ENCODE measurements at regions not wholly inside any gene's neighbourhood (a gene's known extent, or its start where the extent isn't known, plus 50 kb on each side); places are given as distances from the start of the nearest gene placed in this dataset.

GRCh38 chr3:43219616-43220015 lies 66.7 kb upstream of the SNRK start:
- Histone ChIP-seq H3K36me3 (no peaks in the 10 kb centered on the region), H4K20me1 (no peaks in the 10 kb centered on the region), H3K9ac (no peak overlapping the region), H3K27ac (no peak overlapping the region), H3K4me2 (no peak overlapping the region), H3K27me3 (no peaks in the 10 kb centered on the region), H3K4me1 (no peaks in the 10 kb centered on the region), H3K4me3 (no peak overlapping the region), H3K9me3 (replicated peaks in 1 of 11) (peaks cover 0 to 9% (median 0%) of the 10 kb centered on the region in 11 experiments; a peak in 1 of 22 replicates)
- TF ChIP-seq Cebpa-rat (IDR thresholded peaks at IDR 0.05), result no peak

GRCh38 chr3:43218921-43219320 lies 67.4 kb upstream of the SNRK start:
- TF ChIP-seq Cebpa-rat (IDR thresholded peaks at IDR 0.05), result no peak
- H3K4me3 ChIP-seq, result no peak overlapping the region

GRCh38 chr3:43218156-43218555 lies 68.2 kb upstream of the SNRK start:
- no peak for TF ChIP-seq Cebpa-rat (IDR thresholded peaks at IDR 0.05)
- Histone ChIP-seq H3K4me2 (no peak overlapping the region), H4K20me1 (no peaks in the 10 kb centered on the region), H3K9ac (no peak overlapping the region), H3K4me3 (no peak overlapping the region), H3K27ac (no peak overlapping the region), H3K36me3 (no peaks in the 10 kb centered on the region), H3K4me1 (no peaks in the 10 kb centered on the region), H3K27me3 (no peaks in the 10 kb centered on the region), H3K9me3 (replicated peaks in 1 of 11) (peaks cover 0 to 6% (median 0%) of the 10 kb centered on the region in 11 experiments; a peak in 1 of 22 replicates)

More at GRCh38 chr3:43218921-43219320, 67.4 kb upstream of the SNRK start:
- Histone ChIP-seq H3K4me1 (no peaks in the 10 kb centered on the region), H3K9ac (no peak overlapping the region), H3K36me3 (no peaks in the 10 kb centered on the region), H3K27ac (no peak overlapping the region), H3K27me3 (no peaks in the 10 kb centered on the region), H3K9me3 (replicated peaks in 1 of 11) (peaks cover 0 to 9% (median 0%) of the 10 kb centered on the region in 11 experiments; a peak in 1 of 22 replicates), H3K4me2 (no peak overlapping the region), H4K20me1 (no peaks in the 10 kb centered on the region)

GRCh38 chr3:43217633-43218032 lies 68.7 kb upstream of the SNRK start:
- Histone ChIP-seq H4K20me1 (no peaks in the 10 kb centered on the region), H3K4me2 (no peak overlapping the region), H3K27me3 (no peaks in the 10 kb centered on the region), H3K36me3 (no peaks in the 10 kb centered on the region), H3K9me3 (replicated peaks in 1 of 11) (peaks cover 0 to under 1% (median 0%) of the 10 kb centered on the region in 11 experiments; a peak in 1 of 22 replicates), H3K4me1 (no peaks in the 10 kb centered on the region), H3K4me3 (no peak overlapping the region), H3K27ac (no peak overlapping the region), H3K9ac (no peak overlapping the region)
- no peak for TF ChIP-seq Cebpa-rat (IDR thresholded peaks at IDR 0.05)

GRCh38 chr3:43217206-43217605 lies 69.1 kb upstream of the SNRK start:
- H4K20me1 ChIP-seq, result no peaks in the 10 kb centered on the region
- no peak overlapping the region for H3K4me3 ChIP-seq
- no peak for TF ChIP-seq Cebpa-rat (IDR thresholded peaks at IDR 0.05)
- H3K36me3 ChIP-seq, result no peaks in the 10 kb centered on the region
- H3K4me2 ChIP-seq, result no peak overlapping the region
- no peak overlapping the region for H3K9ac ChIP-seq
- no peaks in the 10 kb centered on the region for H3K9me3 ChIP-seq (replicated peaks in 1 of 11)
- H3K27ac ChIP-seq, result no peak overlapping the region
- H3K27me3 ChIP-seq, result no peaks in the 10 kb centered on the region
- no peaks in the 10 kb centered on the region for H3K4me1 ChIP-seq

GRCh38 chr3:43215663-43216275 lies 70.6 kb upstream of the SNRK start:
- Histone ChIP-seq H3K27ac (no peak overlapping the region), H3K4me1 (no peaks in the 10 kb centered on the region)

GRCh38 chr3:43215138-43215537 lies 71.2 kb upstream of the SNRK start:
- Histone ChIP-seq H3K27ac (no peak overlapping the region), H3K4me1 (no peaks in the 10 kb centered on the region), H3K9me3 (replicated peaks in 1 of 11) (no peaks in the 10 kb centered on the region), H4K20me1 (no peaks in the 10 kb centered on the region), H3K36me3 (no peaks in the 10 kb centered on the region), H3K27me3 (no peaks in the 10 kb centered on the region), H3K4me3 (no peak overlapping the region), H3K4me2 (no peak overlapping the region), H3K9ac (no peak overlapping the region)
- no peak for TF ChIP-seq Cebpa-rat (IDR thresholded peaks at IDR 0.05)

More at GRCh38 chr3:43215663-43216275, 70.6 kb upstream of the SNRK start:
- Histone ChIP-seq H3K27me3 (no peaks in the 10 kb centered on the region), H3K9ac (no peak overlapping the region), H4K20me1 (no peaks in the 10 kb centered on the region), H3K4me3 (no peak overlapping the region), H3K9me3 (replicated peaks in 1 of 11) (no peaks in the 10 kb centered on the region), H3K36me3 (no peaks in the 10 kb centered on the region), H3K4me2 (no peak overlapping the region)
- TF ChIP-seq Cebpa-rat (IDR thresholded peaks at IDR 0.05), result no peak

GRCh38 chr3:43214616-43215015 lies 71.7 kb upstream of the SNRK start:
- no peak for TF ChIP-seq Cebpa-rat (IDR thresholded peaks at IDR 0.05)

GRCh38 chr3:43213631-43214030 lies 72.7 kb upstream of the SNRK start:
- Histone ChIP-seq H4K20me1 (no peaks in the 10 kb centered on the region), H3K36me3 (no peaks in the 10 kb centered on the region), H3K27ac (no peak overlapping the region), H3K4me2 (no peak overlapping the region), H3K4me3 (no peak overlapping the region), H3K9me3 (replicated peaks in 1 of 11) (peaks cover 0 to 2% (median 0%) of the 10 kb centered on the region in 11 experiments; a peak in 1 of 22 replicates), H3K27me3 (no peaks in the 10 kb centered on the region), H3K9ac (no peak overlapping the region), H3K4me1 (no peaks in the 10 kb centered on the region)
- TF ChIP-seq Cebpa-rat (IDR thresholded peaks at IDR 0.05), result no peak

More at GRCh38 chr3:43214616-43215015, 71.7 kb upstream of the SNRK start:
- Histone ChIP-seq H3K27ac (no peak overlapping the region), H3K4me1 (no peaks in the 10 kb centered on the region), H3K9ac (no peak overlapping the region), H3K36me3 (no peaks in the 10 kb centered on the region), H3K4me2 (no peak overlapping the region), H3K9me3 (replicated peaks in 1 of 11) (no peaks in the 10 kb centered on the region), H3K27me3 (no peaks in the 10 kb centered on the region), H3K4me3 (no peak overlapping the region), H4K20me1 (no peaks in the 10 kb centered on the region)

- Histone ChIP-seq H3K9ac (no peak overlapping the region), H3K4me3 (no peak overlapping the region), H3K4me1 (no peaks in the 10 kb centered on the region), H3K36me3 (no peaks in the 10 kb centered on the region), H3K9me3 (replicated peaks in 1 of 11) (peaks cover 0 to 8% (median 0%) of the 10 kb centered on the region in 11 experiments; a peak in 1 of 22 replicates), H3K4me2 (no peak overlapping the region), H3K27ac (no peak overlapping the region), H3K27me3 (no peaks in the 10 kb centered on the region), H4K20me1 (no peaks in the 10 kb centered on the region)
- TF ChIP-seq Cebpa-rat (IDR thresholded peaks at IDR 0.05), result no peak
Observed at GRCh38 chr3:43212914-43213611, 73.3 kb upstream of the SNRK start.
